Upper lobe of right lung (tissue), 1 donor: ENCODE measurements at regions not wholly inside any gene's neighbourhood (a gene's known extent, or its start where the extent isn't known, plus 50 kb on each side); places are given as distances from the start of the nearest gene placed in this dataset.

ENCODE experiments used
- ATAC-seq: fragments of 200-7000 bp; cut with Tn5 transposase; one replicate; pipeline ENCODE4 v1.9.1; 2020; ENCODE audit warnings: mild to moderate bottlenecking, moderate library complexity
- DNase-seq: peaks from one replicate; pipeline ENCODE4 v3.0.0-alpha.2; 2020
- H3K27ac ChIP-seq: fragments of 200-600 bp; one replicate; pipeline ENCODE4 v1.8.0; 2022
- H3K27me3 ChIP-seq: fragments of 200-600 bp; one replicate; pipeline ENCODE4 v1.8.0; 2022; ENCODE audit warnings: mild to moderate bottlenecking
- H3K36me3 ChIP-seq: fragments of 200-600 bp; one replicate; pipeline ENCODE4 v1.8.0; 2022
- H3K4me1 ChIP-seq: fragments of 200-600 bp; one replicate; pipeline ENCODE4 v1.8.0; 2022
- H3K4me3 ChIP-seq: fragments of 200-600 bp; one replicate; pipeline ENCODE4 v1.8.0; 2022; ENCODE audit warnings: mild to moderate bottlenecking
- H3K9me3 ChIP-seq: fragments of 200-600 bp; one replicate; pipeline ENCODE4 v1.8.0; 2022
- CTCF ChIP-seq: fragments of 200-600 bp; IDR thresholded peaks from one replicate; pipeline ENCODE4 v1.8.0; 2022; ENCODE audit warnings: antibody characterized with exemption
- intact Hi-C: fragments of 100-400 bp; cut with DNase I; formaldehyde crosslinking; loops from one replicate; pipeline ENCODE4 v1.11.0; 2022
- donor health status: DM: no; HTN: yes; CAD: no; lungs with severe emphysema.

GRCh38 chr17:10927712-10928111 is 89.8 kb upstream of the PIRT start:
- H3K4me3 ChIP-seq = no peak overlapping the region
- no peak for TF ChIP-seq CTCF

GRCh38 chr17:10920558-10921108 is 82.7 kb upstream of the PIRT start:
- Histone ChIP-seq H3K9me3 (no peaks in the 10 kb centered on the region), H3K27ac (no peak overlapping the region), H3K27me3 (no peaks in the 10 kb centered on the region), H3K4me1 (no peaks in the 10 kb centered on the region), H3K4me3 (no peak overlapping the region), H3K36me3 (no peaks in the 10 kb centered on the region)
- ATAC-seq (no peak), DNase-seq (no peak)
- TF ChIP-seq CTCF = no peak
- intact Hi-C loops = no loop called here

More at GRCh38 chr17:10927712-10928111, 89.8 kb upstream of the PIRT start:
- DNase-seq = no peak
- H3K4me1 ChIP-seq = no peaks in the 10 kb centered on the region
- no peaks in the 10 kb centered on the region for H3K27me3 ChIP-seq
- no peak overlapping the region for H3K27ac ChIP-seq
- H3K9me3 ChIP-seq = no peaks in the 10 kb centered on the region
- ATAC-seq = no peak
- no peaks in the 10 kb centered on the region for H3K36me3 ChIP-seq
- intact Hi-C loops = no loop called here

- H3K9me3 ChIP-seq = no peaks in the 10 kb centered on the region
- H3K36me3 ChIP-seq = no peaks in the 10 kb centered on the region
- TF ChIP-seq CTCF = no peak
- DNase-seq = no peak
- no peak overlapping the region for H3K27ac ChIP-seq
- ATAC-seq = no peak
- H3K4me1 ChIP-seq = no peaks in the 10 kb centered on the region
- intact Hi-C loops = no loop called here
- H3K27me3 ChIP-seq = no peaks in the 10 kb centered on the region
- H3K4me3 ChIP-seq = no peak overlapping the region
Measured at GRCh38 chr17:10907370-10907769, 69.5 kb upstream of the PIRT start.

- Histone ChIP-seq H3K27ac (no peak overlapping the region), H3K36me3 (no peaks in the 10 kb centered on the region), H3K9me3 (no peaks in the 10 kb centered on the region), H3K4me3 (no peak overlapping the region), H3K27me3 (no peaks in the 10 kb centered on the region), H3K4me1 (no peaks in the 10 kb centered on the region)
- TF ChIP-seq CTCF = no peak
- ATAC-seq (no peak), DNase-seq (no peak)
- intact Hi-C loops = no loop called here
Measured at GRCh38 chr17:10899281-10899680, 61.4 kb upstream of the PIRT start.

- DNase-seq = no peak
- Histone ChIP-seq H3K36me3 (no peaks in the 10 kb centered on the region), H3K9me3 (no peaks in the 10 kb centered on the region), H3K27me3 (no peaks in the 10 kb centered on the region), H3K27ac (no peak overlapping the region), H3K4me1 (no peaks in the 10 kb centered on the region), H3K4me3 (no peak overlapping the region)
- TF ChIP-seq CTCF = no peak
- intact Hi-C loops = no loop called here
- no peak for ATAC-seq
Measured at GRCh38 chr17:10894220-10894619, 56.3 kb upstream of the PIRT start.

GRCh38 chr17:10888858-10889257 is 51.0 kb upstream of the PIRT start:
- no peaks in the 10 kb centered on the region for H3K9me3 ChIP-seq
- H3K27ac ChIP-seq = no peak overlapping the region
- ATAC-seq = no peak
- no peaks in the 10 kb centered on the region for H3K27me3 ChIP-seq
- intact Hi-C loops = no loop called here
- H3K4me3 ChIP-seq = no peak overlapping the region
- no peak for TF ChIP-seq CTCF
- no peaks in the 10 kb centered on the region for H3K36me3 ChIP-seq
- H3K4me1 ChIP-seq = no peaks in the 10 kb centered on the region
- DNase-seq = no peak
